Neural cell (in vitro differentiated cells): ENCODE measurements at regions not wholly inside any gene's neighbourhood (a gene's known extent, or its start where the extent isn't known, plus 50 kb on each side); places are given as distances from the start of the nearest gene placed in this dataset.

Experiments used
- H2AFZ ChIP-seq: fragments of 200-600, 300-800 bp; sonication (generic), shearing (Covaris generic); 2 replicates; pipeline ENCODE4 v1.6.0; 2014; ENCODE audit warnings: low read depth, mild to moderate bottlenecking, antibody characterized with exemption, low read length, moderate library complexity
- H3F3A ChIP-seq: fragments of 200-600 bp; shearing (Covaris generic); 2 replicates; pipeline ENCODE4 v1.6.1; 2016; ENCODE audit warnings: mild to moderate bottlenecking, moderate library complexity, mixed read lengths, antibody characterized with exemption, low read length; ENCODE audit not compliant: insufficient read depth, poor library complexity, severe bottlenecking
- H3K27ac ChIP-seq: fragments of 200-600, 300-800 bp; sonication (generic), shearing (Covaris generic); 2 replicates; pipeline ENCODE4 v1.5.1; 2014; ENCODE audit warnings: mild to moderate bottlenecking, low read length, moderate library complexity
- H3K27me3 ChIP-seq: fragments of 300-800, 200-600 bp; sonication (generic), shearing (Covaris generic); 2 replicates; pipeline ENCODE4 v1.6.0; 2014; ENCODE audit warnings: mild to moderate bottlenecking, low read depth, low read length, moderate library complexity; ENCODE audit not compliant: insufficient read depth
- H3K36me3 ChIP-seq: fragments of 300-800, 200-600 bp; sonication (generic), shearing (Covaris generic); 2 replicates; pipeline ENCODE4 v1.5.1; 2014; ENCODE audit warnings: mild to moderate bottlenecking, antibody characterized with exemption, low read length, moderate library complexity; ENCODE audit not compliant: insufficient read depth
- H3K4me2 ChIP-seq: fragments of 300-800, 200-600 bp; sonication (generic), shearing (Covaris generic); 2 replicates; pipeline ENCODE4 v1.6.0; 2014; ENCODE audit warnings: mild to moderate bottlenecking, low read length
- H3K4me3 ChIP-seq: fragments of 300-800, 200-600 bp; sonication (generic), shearing (Covaris generic); 2 replicates; pipeline ENCODE4 v1.5.1; 2014; ENCODE audit warnings: mild to moderate bottlenecking, low read length, moderate library complexity
- H3K79me2 ChIP-seq: fragments of 200-600 bp; shearing (Covaris generic); replicated peaks from 2 replicates; pipeline ENCODE4 v1.6.0; 2014; ENCODE audit warnings: mild to moderate bottlenecking, low read length, moderate library complexity; ENCODE audit not compliant: insufficient read depth
- H3K9ac ChIP-seq: fragments of 300-800, 200-600 bp; sonication (generic), shearing (Covaris generic); 2 replicates; pipeline ENCODE4 v1.6.1; 2016; ENCODE audit warnings: mild to moderate bottlenecking, low read length, mixed read lengths
- H3K9me2 ChIP-seq: fragments of 200-600 bp; shearing (Covaris generic); 2 replicates; pipeline ENCODE4 v1.6.1; 2016; ENCODE audit warnings: mild to moderate bottlenecking, low read length, mixed read lengths; ENCODE audit not compliant: insufficient read depth
- H3K9me3 ChIP-seq: fragments of 200-600, 300-800 bp; sonication (generic), shearing (Covaris generic); 2 replicates; pipeline ENCODE4 v1.6.1; 2016; ENCODE audit warnings: mild to moderate bottlenecking, mixed run types, low read length, moderate library complexity, mixed read lengths
- H4K20me1 ChIP-seq: fragments of 200-600 bp; shearing (Covaris generic); 2 replicates; pipeline ENCODE4 v1.6.1; 2016; ENCODE audit warnings: mild to moderate bottlenecking, mixed run types; ENCODE audit not compliant: insufficient read depth
- CTCF ChIP-seq: fragments of 450-650 bp; IDR thresholded peaks from 2 replicates; pipeline ENCODE4 v1.5.1; 2014; ENCODE audit warnings: antibody characterized with exemption, mild to moderate bottlenecking, moderate library complexity; ENCODE audit not compliant: poor library complexity, severe bottlenecking
- EP300 ChIP-seq: fragments of 450-650 bp; conservative IDR thresholded peaks from 2 replicates; pipeline ENCODE4 v1.6.1; 2014; ENCODE audit warnings: antibody characterized with exemption, mild to moderate bottlenecking, moderate library complexity; ENCODE audit not compliant: poor library complexity, severe bottlenecking
- EZH2 ChIP-seq: fragments of 200-600, 300-800 bp; shearing (Covaris generic), sonication (generic); IDR thresholded peaks from 2 replicates; pipeline ENCODE4 v1.6.1; 2014; ENCODE audit warnings: antibody characterized with exemption, low read length, borderline replicate concordance, mild to moderate bottlenecking; ENCODE audit not compliant: insufficient read depth, poor library complexity, severe bottlenecking
- MXI1 ChIP-seq: fragments of 450-650 bp; conservative IDR thresholded peaks from 2 replicates; pipeline ENCODE4 v1.6.1; 2014; ENCODE audit warnings: antibody characterized with exemption, mild to moderate bottlenecking; ENCODE audit not compliant: poor library complexity, severe bottlenecking
- POLR2AphosphoS5 ChIP-seq: IDR thresholded peaks from 2 replicates; pipeline ENCODE4 v1.6.1; 2012
- RAD21 ChIP-seq: fragments of 450-650 bp; conservative IDR thresholded peaks from 2 replicates; pipeline ENCODE4 v1.6.1; 2014; ENCODE audit warnings: antibody characterized with exemption, mild to moderate bottlenecking, moderate library complexity
- REST ChIP-seq: IDR thresholded peaks from 2 replicates; pipeline ENCODE4 v1.6.1; 2012; ENCODE audit warnings: borderline replicate concordance
- SMC3 ChIP-seq: fragments of 450-650 bp; conservative IDR thresholded peaks from 2 replicates; pipeline ENCODE4 v1.6.1; 2014; ENCODE audit warnings: antibody characterized with exemption, mild to moderate bottlenecking, moderate library complexity; ENCODE audit not compliant: poor library complexity
- TAF1 ChIP-seq: IDR thresholded peaks from 2 replicates; pipeline ENCODE4 v1.6.1; 2012; ENCODE audit warnings: low read depth

DNA sequence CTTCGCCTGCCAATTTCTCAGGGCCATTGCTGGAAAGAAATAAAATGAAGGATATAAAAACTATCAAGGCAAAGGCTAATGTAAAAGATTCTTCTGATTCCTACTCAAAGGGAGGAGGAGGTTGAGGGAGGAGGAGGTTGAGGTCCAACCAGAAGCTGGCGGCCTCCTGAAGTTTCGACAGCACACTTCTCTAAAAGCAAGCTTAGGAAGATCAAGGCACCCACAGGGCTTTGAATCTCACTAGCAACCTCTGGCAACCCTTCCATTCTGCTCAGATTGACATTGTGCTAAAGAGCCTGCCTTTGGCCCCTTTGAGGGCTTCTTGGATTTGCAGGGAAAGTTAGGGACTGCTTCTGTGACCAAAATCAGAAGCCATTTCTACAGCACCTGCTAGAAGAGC is 81.5 kb upstream of the TNRC6C start:
- no peaks in the 10 kb centered on the region for H3K36me3 ChIP-seq
- no peaks in the 10 kb centered on the region for H4K20me1 ChIP-seq
- H3K27me3 ChIP-seq = no peaks in the 10 kb centered on the region
- H3K4me2 ChIP-seq = peak overlapping the region; percentile 34
- no peaks in the 10 kb centered on the region for H3K9me2 ChIP-seq
- H3K4me3 ChIP-seq = peak overlapping the region; percentile 43
- no peaks in the 10 kb centered on the region for H3K9me3 ChIP-seq
- H3K79me2 ChIP-seq = no peaks in the 10 kb centered on the region
- H3K9ac ChIP-seq = peak overlapping the region; percentile 62
- TF ChIP-seq EP300 = no peak
- TF ChIP-seq MXI1 = no peak
- no peak for TF ChIP-seq EZH2
- TF ChIP-seq SMC3 = no peak
- no peak for TF ChIP-seq RAD21
- no peak for TF ChIP-seq POLR2AphosphoS5
- no peak for TF ChIP-seq TAF1
- TF ChIP-seq REST = no peak
- TF ChIP-seq CTCF = no peak
- H2AFZ ChIP-seq = no peak overlapping the region
- peak overlapping the region; percentile 89 for H3K27ac ChIP-seq
- peaks cover 3% of the 10 kb centered on the region for H3F3A ChIP-seq

GRCh38 chr17:77877646-77878355 is 80.7 kb upstream of the TNRC6C start:
- peaks cover 3% of the 10 kb centered on the region for H3F3A ChIP-seq
- H3K79me2 ChIP-seq = no peaks in the 10 kb centered on the region
- peak overlapping the region; percentile 89 for H3K27ac ChIP-seq
- H4K20me1 ChIP-seq = no peaks in the 10 kb centered on the region
- no peaks in the 10 kb centered on the region for H3K36me3 ChIP-seq
- peak; percentile 22 for TF ChIP-seq POLR2AphosphoS5
- peak; percentile 22 for TF ChIP-seq MXI1
- peak; percentile 44 for TF ChIP-seq RAD21
- TF ChIP-seq EP300 = peak; percentile 73
- TF ChIP-seq EZH2 = no peak
- TF ChIP-seq CTCF = no peak
- TF ChIP-seq SMC3 = peak; percentile 41
- TF ChIP-seq TAF1 = no peak
- peak; percentile 61 for TF ChIP-seq REST
- H2AFZ ChIP-seq = no peak overlapping the region
- H3K9ac ChIP-seq = peak overlapping the region; percentile 62
- H3K4me3 ChIP-seq = peak overlapping the region; percentile 43
- H3K27me3 ChIP-seq = no peaks in the 10 kb centered on the region
- no peaks in the 10 kb centered on the region for H3K9me2 ChIP-seq
- no peaks in the 10 kb centered on the region for H3K9me3 ChIP-seq
- peak overlapping the region; percentile 36 for H3K4me2 ChIP-seq
